ENCODE measurements at regions not wholly inside any gene's neighbourhood (a gene's known extent, or its start where the extent isn't known, plus 50 kb on each side); places are given as distances from the start of the nearest gene placed in this dataset.

- no peak for DNase-seq
Measured at GRCh38 chr15:101124731-101125451, 127.0 kb downstream of the CHSY1 start.

DNA sequence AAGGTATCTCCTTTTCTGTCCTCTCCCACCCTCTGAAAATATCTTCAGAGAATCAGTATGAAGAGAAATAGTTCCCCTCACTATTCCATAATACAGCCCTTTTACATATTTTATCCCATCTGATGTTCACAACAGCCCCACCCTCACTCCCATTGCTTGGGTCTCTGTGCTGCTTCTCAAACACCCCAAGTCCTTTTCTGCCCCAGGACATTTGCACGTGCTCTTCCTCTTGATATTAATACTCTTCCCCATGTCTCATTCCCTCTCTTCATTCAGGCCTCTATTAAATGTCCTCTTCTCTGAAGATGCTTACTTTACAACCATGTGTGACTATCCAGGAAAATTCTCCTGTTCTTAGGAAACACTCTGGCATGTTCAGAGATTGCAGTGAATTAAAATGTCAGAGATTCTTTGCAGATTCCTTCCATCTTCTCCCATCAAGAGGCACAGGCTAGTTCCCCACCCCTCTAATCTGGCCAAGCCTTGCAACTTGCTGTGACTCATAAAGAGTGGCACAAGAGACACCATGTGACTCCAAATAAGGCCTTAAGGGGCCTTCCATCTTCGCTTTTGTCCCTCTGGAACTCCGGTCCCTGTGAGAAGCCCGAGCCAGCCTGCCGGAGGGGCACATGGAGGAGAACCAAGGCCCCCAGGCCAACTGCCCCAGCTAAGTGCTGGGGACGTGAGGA is 128.5 kb downstream of the CHSY1 start:
- no peak for DNase-seq

- DNase-seq: no peak
Measured at GRCh38 chr15:101122806-101123205, 129.0 kb downstream of the CHSY1 start.

DNA sequence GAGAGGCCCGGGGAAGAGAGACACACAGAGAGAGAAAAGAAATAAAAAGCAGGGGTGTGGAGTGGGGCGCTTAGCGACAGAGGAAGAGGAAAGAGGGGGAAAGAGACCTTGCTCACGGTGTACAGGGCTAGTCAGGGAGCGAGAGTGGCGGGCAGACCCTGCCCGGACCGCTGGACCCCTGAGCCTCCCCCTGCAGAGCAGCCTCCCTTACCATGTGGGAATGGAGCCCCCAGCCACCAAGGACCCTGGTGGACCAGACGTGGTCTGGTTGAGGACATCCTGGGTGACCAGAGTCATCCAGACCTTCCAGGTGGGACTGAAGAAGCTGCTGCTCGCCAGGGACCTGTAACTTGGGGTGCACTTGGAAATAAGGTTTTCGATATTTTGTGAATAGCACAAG is 129.6 kb downstream of the CHSY1 start:
- DNase-seq: no peak

DNA sequence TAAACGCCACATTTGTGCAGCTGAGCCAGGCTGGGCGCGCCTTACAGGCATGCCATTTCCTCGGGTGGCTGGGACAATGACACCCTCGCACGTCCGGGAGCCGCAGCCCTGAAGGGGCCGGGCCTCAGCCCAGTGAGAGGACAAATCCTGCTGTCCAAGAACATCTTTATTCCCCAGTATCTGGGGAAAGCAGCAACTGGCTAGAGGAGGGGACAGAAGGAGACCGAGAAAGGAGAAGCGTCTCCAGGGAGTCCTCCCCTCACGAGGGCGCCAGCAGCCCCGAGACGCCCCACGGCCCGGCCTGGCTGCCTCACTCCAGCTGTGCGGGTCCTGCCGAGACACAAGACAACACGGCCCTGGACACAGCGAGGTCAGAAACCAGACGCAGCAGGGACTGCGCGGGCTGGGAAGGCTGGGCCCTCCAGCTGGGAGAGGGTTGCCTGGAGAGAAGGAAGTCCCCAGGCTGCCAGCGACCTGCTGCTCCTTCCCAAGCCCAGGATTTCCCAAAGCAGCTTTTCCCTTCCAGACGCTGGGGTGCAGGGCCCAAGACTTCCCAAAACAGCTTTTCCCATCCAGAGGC is 130.2 kb downstream of the CHSY1 start:
- DNase-seq: peak; percentile 26

- no peak for DNase-seq
Measured at GRCh38 chr15:101120987-101121386, 130.9 kb downstream of the CHSY1 start.

GRCh38 chr15:101120473-101120872 is 131.4 kb downstream of the CHSY1 start:
- DNase-seq: no peak

Measured in activated CD4-positive, alpha-beta T cell treated with anti-CD3 and anti-CD28 coated beads, Interleukin-10, Interleukin-2, amounts not matched to agents 100 ng/mL and 50 ng/mL, durations not matched to agents 16 hours and 8 hours (primary cell).